HEK293 (cell line): ENCODE measurements at regions not wholly inside any gene's neighbourhood (a gene's known extent, or its start where the extent isn't known, plus 50 kb on each side); places are given as distances from the start of the nearest gene placed in this dataset.

Experiments
- CTCF ChIA-PET: fragments of 350-600 bp; formaldehyde crosslinking; extraction: SDS; loops from one replicate; lab custom pipeline; 2021; ENCODE audit warnings: antibody characterized with exemption; lab: Yijun Ruan, JAX
- POLR2A ChIA-PET: fragments of 300-600 bp; formaldehyde crosslinking; extraction: SDS; loops from one replicate; lab custom pipeline; 2020; ENCODE audit warnings: antibody characterized with exemption, inconsistent platforms; lab: Yijun Ruan, JAX
- H3K27ac ChIP-seq: fragments of 200-500 bp; sonication (Bioruptor generic); 2 replicates; pipeline ENCODE4 v1.5.1; 2014; ENCODE audit warnings: low read depth, low read length, control low read depth, inconsistent platforms; ENCODE audit errors: extremely low read depth
- H3K36me3 ChIP-seq, 2 experiments: fragments of 200-500 bp in 1 of 2; sonication (Bioruptor generic) in 1 of 2; 1 replicate in 1 of 2; 2 replicates in 1 of 2; pipeline ENCODE4 v1.5.1; 2014 to 2017; ENCODE audit warnings: inconsistent platforms in 2 of 2, low read length in 2 of 2; ENCODE audit not compliant: control insufficient read depth in 2 of 2, insufficient read depth in 1 of 2
- H3K4me1 ChIP-seq: fragments of 200-500 bp; sonication (Bioruptor generic); 2 replicates; pipeline ENCODE4 v1.5.1; 2014; ENCODE audit warnings: mild to moderate bottlenecking, low read length, inconsistent platforms; ENCODE audit not compliant: control insufficient read depth, insufficient read depth
- H3K4me3 ChIP-seq: 2 replicates; pipeline ENCODE4 v1.5.1; 2011; ENCODE audit warnings: low read depth, mild to moderate bottlenecking, control low read depth, low read length, moderate library complexity
- H3K9me3 ChIP-seq: fragments of 200-500 bp; sonication (Bioruptor generic); 2 replicates; pipeline ENCODE4 v1.5.1; 2014; ENCODE audit warnings: low read depth, low read length, inconsistent platforms; ENCODE audit not compliant: control insufficient read depth, insufficient read depth
- ATF2 ChIP-seq: fragments of 450-650 bp; formaldehyde crosslinking; IDR thresholded peaks from 2 replicates; pipeline ENCODE4 v1.5.1; 2016; ENCODE audit warnings: missing biosample characterization, missing genetic modification characterization, low read depth
- PRDM6 ChIP-seq: fragments of 450-650 bp; formaldehyde crosslinking; IDR thresholded peaks from 2 replicates; pipeline ENCODE4 v1.5.1; 2017; ENCODE audit warnings: missing biosample characterization, missing genetic modification characterization
- SCRT1 ChIP-seq: fragments of 450-650 bp; formaldehyde crosslinking; IDR thresholded peaks from 2 replicates; pipeline ENCODE4 v1.5.1; 2016; ENCODE audit warnings: missing biosample characterization, missing genetic modification characterization, borderline replicate concordance
- SCRT2 ChIP-seq: fragments of 450-650 bp; formaldehyde crosslinking; IDR thresholded peaks from 2 replicates; pipeline ENCODE4 v1.5.1; 2016; ENCODE audit warnings: missing biosample characterization, missing genetic modification characterization
- ZBTB17 ChIP-seq: fragments of 450-650 bp; formaldehyde crosslinking; IDR thresholded peaks from 2 replicates; pipeline ENCODE4 v1.5.1; 2016; ENCODE audit warnings: missing biosample characterization, missing genetic modification characterization
- ZBTB21 ChIP-seq: fragments of 450-650 bp; formaldehyde crosslinking; IDR thresholded peaks from 2 replicates; pipeline ENCODE4 v1.5.1; 2017; ENCODE audit warnings: missing biosample characterization, missing genetic modification characterization
- ZNF133 ChIP-seq: fragments of 450-650 bp; formaldehyde crosslinking; IDR thresholded peaks from 2 replicates; pipeline ENCODE4 v1.5.1; 2016; ENCODE audit warnings: missing biosample characterization, missing genetic modification characterization
- ZNF221 ChIP-seq: fragments of 450-650 bp; formaldehyde crosslinking; IDR thresholded peaks from 2 replicates; pipeline ENCODE4 v1.5.1; 2017; ENCODE audit warnings: missing biosample characterization, missing genetic modification characterization, borderline replicate concordance
- ZNF280D ChIP-seq: fragments of 450-650 bp; formaldehyde crosslinking; IDR thresholded peaks from 2 replicates; pipeline ENCODE4 v1.5.1; 2016; ENCODE audit warnings: missing biosample characterization, missing genetic modification characterization
- ZNF366 ChIP-seq: fragments of 450-650 bp; formaldehyde crosslinking; conservative IDR thresholded peaks from 2 replicates; pipeline ENCODE4 v1.5.1; 2016; ENCODE audit warnings: missing biosample characterization, missing genetic modification characterization
- ZNF518A ChIP-seq: fragments of 450-650 bp; formaldehyde crosslinking; conservative IDR thresholded peaks from 2 replicates; pipeline ENCODE4 v1.5.1; 2016; ENCODE audit warnings: low read depth, missing biosample characterization, missing genetic modification characterization
- ZNF629 ChIP-seq: fragments of 450-650 bp; formaldehyde crosslinking; IDR thresholded peaks from 2 replicates; pipeline ENCODE4 v1.5.1; 2017; ENCODE audit warnings: missing biosample characterization, missing genetic modification characterization
- ZSCAN5A ChIP-seq: fragments of 450-650 bp; formaldehyde crosslinking; IDR thresholded peaks from 2 replicates; pipeline ENCODE4 v1.5.1; 2016; ENCODE audit warnings: missing biosample characterization, missing genetic modification characterization

GRCh38 chr22:25449781-25450317 lies 114.6 kb upstream of the GRK3 start (continued):
- TF ChIP-seq ZNF280D (tag by site-specific recombination), result no peak
- no peak for TF ChIP-seq ZNF133 (tag by site-specific recombination)

- ChIA-PET CTCF (interaction anchor here (0.7 to 1.7 kb wide), 8 partner anchors 11 to 880 kb away, joined by 3 to 9 read pairs (median 6); no protein-coding TSS in a partner anchor), POLR2A (no interaction called here)
- Histone ChIP-seq H3K27ac (no peak overlapping the region), H3K4me1 (peaks cover 4% of the 10 kb centered on the region), H3K4me3 (no peak overlapping the region), H3K9me3 (no peaks in the 10 kb centered on the region), H3K36me3 (peaks cover 10 to 34% of the 10 kb centered on the region in 2 experiments; a peak in 2 of 3 replicates)
- TF ChIP-seq ZNF366 (tag by site-specific recombination), result peak; percentile 37; the same call in 1 of the 2 replicates
- peak; percentile 71 for TF ChIP-seq ZNF629
- TF ChIP-seq ZNF518A, result no peak
- peak; percentile 72 for TF ChIP-seq SCRT2 (tag by site-specific recombination)
- TF ChIP-seq SCRT1 (tag by site-specific recombination), result 0 out of 2 replicates have a peak, but pooled peaks have one; percentile 41
- TF ChIP-seq ZBTB17, result peak; percentile 52
- TF ChIP-seq ZSCAN5A (tag by site-specific recombination), result no peak
- TF ChIP-seq PRDM6 (tag by site-specific recombination), result 0 out of 2 replicates have a peak, but pooled peaks have one; percentile 35
- TF ChIP-seq ATF2 (tag by site-specific recombination), result peak; percentile 32; the same call in 1 of the 2 replicates
- TF ChIP-seq ZBTB21 (tag by site-specific recombination), result 0 out of 2 replicates have a peak, but pooled peaks have one; percentile 21
- TF ChIP-seq ZNF221 (tag by site-specific recombination), result no peak
Observed at GRCh38 chr22:25451480-25452114, 112.9 kb upstream of the GRK3 start.
